Sigmoid colon (tissue), 6 donors: ENCODE measurements at regions not wholly inside any gene's neighbourhood (a gene's known extent, or its start where the extent isn't known, plus 50 kb on each side); places are given as distances from the start of the nearest gene placed in this dataset.
"Not testable (repeated sequence)": the region's sequence is repeated elsewhere in the genome, so short reads cannot be mapped to it uniquely, and the experiment has no call there.

ENCODE experiments used
- DNase-seq: peaks from one replicate; pipeline ENCODE4 v3.0.0-alpha.2; 2019
- H3K27ac ChIP-seq, 4 donors: fragments of 200-600 bp; sonication (generic); one replicate each; pipeline ENCODE4 v1.5.1; 2016 to 2019; ENCODE audit warnings: mild to moderate bottlenecking in 1 of 4
- H3K27me3 ChIP-seq, 3 donors: fragments of 200-600 bp; sonication (generic); one replicate each; pipeline ENCODE4 v1.5.1; 2019; ENCODE audit warnings: mild to moderate bottlenecking in 1 of 3
- H3K36me3 ChIP-seq, 4 donors: fragments of 200-600 bp; sonication (generic); one replicate each; pipeline ENCODE4 v1.5.1; 2016 to 2019
- H3K4me1 ChIP-seq, 4 donors: fragments of 200-600 bp; sonication (generic); one replicate each; pipeline ENCODE4 v1.5.1; 2017 to 2019
- H3K4me3 ChIP-seq, 4 donors: fragments of 200-600 bp; sonication (generic); one replicate each; pipeline ENCODE4 v1.5.1; 2017 to 2019; ENCODE audit warnings: mild to moderate bottlenecking in 2 of 4, moderate library complexity in 1 of 4
- H3K9me3 ChIP-seq, 4 donors: fragments of 200-600 bp in 3 of 4; sonication (generic) in 3 of 4; one replicate each; pipeline versions ENCODE4 v1.5.1 to v1.6.1; 2013 to 2019
- EP300 ChIP-seq, 4 donors: sonication (generic); formaldehyde crosslinking; IDR thresholded peaks; one replicate each; pipeline ENCODE4 v1.6.1; 2017; ENCODE audit warnings: antibody characterized with exemption in 4 of 4
- POLR2A ChIP-seq, 2 donors: fragments of 450-650 bp; IDR thresholded peaks; one replicate each; pipeline ENCODE4 v1.6.1; 2016; ENCODE audit warnings: antibody characterized with exemption in 2 of 2, mild to moderate bottlenecking in 2 of 2, moderate library complexity in 2 of 2
- POLR2AphosphoS5 ChIP-seq, 4 donors: sonication (generic); formaldehyde crosslinking; IDR thresholded peaks; one replicate each; pipeline ENCODE4 v1.6.1; 2017; ENCODE audit warnings: antibody characterized with exemption in 4 of 4
- WGBS, 2 donors: extraction: QIAGEN DNeasy Blood & Tissue Kit; methylation state at CpG; one replicate each; pipeline ENCODE4 v1.1.7; 2013; 5-methylcytosine and 5-hydroxymethylcytosine counted together
- intact Hi-C: fragments of 100-400 bp; cut with DNase I; formaldehyde crosslinking; loops from one replicate; pipeline ENCODE4 v1.15.1; 2023
- TF ChIP-seq, protein P1 (sequence below), 4 experiments: fragments of 450-650 bp in 3 of 4; fragments of 200-600 bp in 1 of 4; IDR thresholded peaks; one replicate each; pipeline ENCODE4 v1.5.1; 2016 to 2019; ENCODE audit warnings: antibody characterized with exemption in 4 of 4, mild to moderate bottlenecking in 3 of 4, moderate library complexity in 2 of 4
- donor health status: healthy with polysubstance abuse.
- donor health status: healthy.

DNA sequence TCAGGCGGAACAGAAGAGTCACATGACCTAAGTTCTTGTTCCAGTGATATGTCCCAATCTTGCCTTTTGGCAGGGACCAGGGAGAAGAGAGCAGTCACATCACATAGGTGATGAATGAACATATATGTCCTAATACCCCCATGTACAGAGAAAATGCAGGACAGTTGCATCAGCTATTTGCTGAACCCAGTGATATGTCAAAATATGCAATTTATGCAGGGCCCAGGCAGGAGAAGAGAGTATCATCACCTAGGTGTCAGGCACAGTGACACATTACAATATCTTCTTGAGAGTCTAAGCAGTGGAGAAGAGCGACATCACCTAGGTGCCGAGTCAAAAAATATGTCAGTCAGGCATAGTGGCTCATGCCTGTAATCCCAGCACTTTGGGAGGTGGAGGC is 139.9 kb downstream of the ZNF675 start:
- H3K27me3 ChIP-seq = no peaks in the 10 kb centered on the region
- WGBS, 2 donors = 91 to 93% methylated on average over 3 of the region's 3 CpGs
- intact Hi-C loops = no loop called here
- no peaks in the 10 kb centered on the region for H3K9me3 ChIP-seq
- H3K4me3 ChIP-seq = no peak overlapping the region
- no peaks in the 10 kb centered on the region for H3K36me3 ChIP-seq
- no peak for DNase-seq
- no peaks in the 10 kb centered on the region for H3K4me1 ChIP-seq
- no peak overlapping the region for H3K27ac ChIP-seq
- no peak for TF ChIP-seq EP300 (IDR thresholded peaks at IDR 0.05)
- TF ChIP-seq, protein P1, sequence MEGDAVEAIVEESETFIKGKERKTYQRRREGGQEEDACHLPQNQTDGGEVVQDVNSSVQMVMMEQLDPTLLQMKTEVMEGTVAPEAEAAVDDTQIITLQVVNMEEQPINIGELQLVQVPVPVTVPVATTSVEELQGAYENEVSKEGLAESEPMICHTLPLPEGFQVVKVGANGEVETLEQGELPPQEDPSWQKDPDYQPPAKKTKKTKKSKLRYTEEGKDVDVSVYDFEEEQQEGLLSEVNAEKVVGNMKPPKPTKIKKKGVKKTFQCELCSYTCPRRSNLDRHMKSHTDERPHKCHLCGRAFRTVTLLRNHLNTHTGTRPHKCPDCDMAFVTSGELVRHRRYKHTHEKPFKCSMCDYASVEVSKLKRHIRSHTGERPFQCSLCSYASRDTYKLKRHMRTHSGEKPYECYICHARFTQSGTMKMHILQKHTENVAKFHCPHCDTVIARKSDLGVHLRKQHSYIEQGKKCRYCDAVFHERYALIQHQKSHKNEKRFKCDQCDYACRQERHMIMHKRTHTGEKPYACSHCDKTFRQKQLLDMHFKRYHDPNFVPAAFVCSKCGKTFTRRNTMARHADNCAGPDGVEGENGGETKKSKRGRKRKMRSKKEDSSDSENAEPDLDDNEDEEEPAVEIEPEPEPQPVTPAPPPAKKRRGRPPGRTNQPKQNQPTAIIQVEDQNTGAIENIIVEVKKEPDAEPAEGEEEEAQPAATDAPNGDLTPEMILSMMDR (IDR thresholded peaks at IDR 0.05) = no peak
- no peak for TF ChIP-seq POLR2AphosphoS5 (IDR thresholded peaks at IDR 0.05)
- no peak for TF ChIP-seq POLR2A (IDR thresholded peaks at IDR 0.05)

DNA sequence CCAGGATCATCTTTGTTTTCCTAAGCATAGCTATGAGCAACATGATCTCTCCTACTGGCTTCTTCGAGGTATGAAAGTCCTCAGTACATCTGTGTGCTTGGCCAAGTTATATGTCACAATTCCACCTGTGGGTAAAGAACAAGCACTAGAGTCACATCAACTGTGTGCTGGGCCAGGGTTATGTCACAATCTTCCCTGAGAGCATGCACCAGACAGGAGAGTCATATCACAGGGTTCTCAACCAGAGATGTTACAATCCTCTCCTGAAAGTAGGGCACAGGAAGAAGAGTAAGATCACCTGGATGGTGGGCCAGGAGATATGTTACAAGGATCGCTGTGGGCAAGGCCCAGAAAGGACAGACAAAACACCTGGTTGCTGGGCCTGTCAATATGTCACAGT is 143.7 kb downstream of the ZNF675 start:
- H3K36me3 ChIP-seq = no peaks in the 10 kb centered on the region
- no peak for TF ChIP-seq POLR2AphosphoS5 (IDR thresholded peaks at IDR 0.05)
- TF ChIP-seq, protein P1 (IDR thresholded peaks at IDR 0.05) = no peak
- TF ChIP-seq EP300 (IDR thresholded peaks at IDR 0.05) = no peak
- no peak for TF ChIP-seq POLR2A (IDR thresholded peaks at IDR 0.05)
- H3K27ac ChIP-seq = no peak overlapping the region
- no peak overlapping the region for H3K4me3 ChIP-seq
- H3K27me3 ChIP-seq = no peaks in the 10 kb centered on the region
- intact Hi-C loops = no loop called here
- H3K4me1 ChIP-seq = no peaks in the 10 kb centered on the region
- DNase-seq = no peak
- H3K9me3 ChIP-seq = no peaks in the 10 kb centered on the region
- 84 to 87% methylated on average over 2 of the region's 2 CpGs for WGBS, 2 donors

DNA sequence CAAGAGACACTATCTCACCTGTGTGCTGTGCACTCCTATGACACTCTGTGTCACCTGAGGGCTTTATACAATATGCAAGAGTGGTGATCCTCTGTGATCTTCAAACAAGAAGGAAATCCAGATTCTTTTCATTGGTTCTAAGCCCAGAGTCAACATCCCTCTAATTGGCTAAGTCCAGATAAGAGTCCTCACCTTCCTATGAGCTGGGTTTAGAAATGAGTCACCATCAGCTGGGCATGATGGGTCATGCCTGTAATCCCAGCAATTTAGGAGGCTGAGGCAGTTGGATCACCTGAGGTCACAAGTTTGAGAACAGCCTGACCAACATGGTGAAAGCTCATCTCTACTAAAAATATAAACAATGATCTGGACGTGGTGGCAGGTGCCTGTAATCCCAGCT is 144.4 kb downstream of the ZNF675 start:
- Histone ChIP-seq H3K27me3 (no peaks in the 10 kb centered on the region), H3K4me1 (no peaks in the 10 kb centered on the region), H3K36me3 (no peaks in the 10 kb centered on the region), H3K9me3 (no peaks in the 10 kb centered on the region), H3K27ac (no peak overlapping the region), H3K4me3 (no peak overlapping the region)
- intact Hi-C loops = no loop called here
- WGBS, 2 donors = 40 to 61% methylated on average over 1 of the region's 1 CpG
- no peak for DNase-seq
- TF ChIP-seq POLR2A (IDR thresholded peaks at IDR 0.05) (no peak), EP300 (IDR thresholded peaks at IDR 0.05) (no peak)

DNA sequence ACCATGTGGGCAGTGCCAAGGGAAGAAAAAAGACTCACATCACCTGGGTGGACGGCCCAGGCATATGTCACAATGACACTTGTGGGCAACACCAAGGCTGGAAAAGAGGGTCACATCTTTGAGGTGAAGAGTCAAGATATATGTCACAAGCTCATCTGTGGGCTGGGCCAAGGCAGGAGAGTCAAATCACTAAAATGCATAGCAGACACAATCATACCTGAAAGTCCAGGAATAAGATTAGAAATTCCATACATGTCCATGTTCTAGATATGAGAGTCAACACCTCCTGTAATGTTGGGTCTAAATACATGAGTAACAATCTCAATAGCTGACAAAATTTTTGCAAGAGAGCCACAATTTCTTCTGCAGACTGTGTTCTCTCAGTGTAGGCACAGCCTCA is 145.0 kb downstream of the ZNF675 start:
- no peaks in the 10 kb centered on the region for H3K4me1 ChIP-seq
- H3K27me3 ChIP-seq = no peaks in the 10 kb centered on the region
- no peak overlapping the region for H3K27ac ChIP-seq
- TF ChIP-seq, protein P1 (IDR thresholded peaks at IDR 0.05) = no peak
- no peak for TF ChIP-seq EP300 (IDR thresholded peaks at IDR 0.05)
- no peak for TF ChIP-seq POLR2A (IDR thresholded peaks at IDR 0.05)
- no peak for TF ChIP-seq POLR2AphosphoS5 (IDR thresholded peaks at IDR 0.05)
- H3K36me3 ChIP-seq = no peaks in the 10 kb centered on the region
- intact Hi-C loops = no loop called here
- no peak for DNase-seq
- no peaks in the 10 kb centered on the region for H3K9me3 ChIP-seq
- no peak overlapping the region for H3K4me3 ChIP-seq
- 88 to 98% methylated on average over 1 of the region's 1 CpG for WGBS, 2 donors

DNA sequence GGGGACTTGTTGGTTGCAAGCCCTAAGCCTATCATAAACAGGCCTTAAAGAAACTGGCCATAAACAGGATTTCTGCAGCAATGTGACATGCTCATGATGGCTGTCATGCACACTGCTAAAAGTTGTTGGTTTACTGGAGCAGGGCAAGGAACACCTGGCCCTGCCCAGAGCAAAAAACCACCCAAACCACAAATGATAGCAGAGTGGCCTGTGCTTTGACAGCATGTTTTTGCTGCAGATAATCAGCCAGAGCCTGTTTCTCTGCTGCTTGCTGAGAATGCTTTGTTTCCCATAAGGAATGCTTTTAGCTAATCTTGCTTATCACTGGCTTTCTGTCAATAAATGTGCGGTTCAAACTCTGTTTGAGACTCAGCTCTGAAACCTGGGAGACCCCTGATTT is 144.9 kb upstream of the ZNF91 start:
- DNase-seq, H3K27ac ChIP-seq, H3K4me3 ChIP-seq, intact Hi-C loops, H3K9me3 ChIP-seq, H3K36me3 ChIP-seq, H3K4me1 ChIP-seq, H3K27me3 ChIP-seq: not testable (repeated sequence)
- WGBS, 2 donors = 45 to 54% methylated on average over 1 of the region's 1 CpG

DNA sequence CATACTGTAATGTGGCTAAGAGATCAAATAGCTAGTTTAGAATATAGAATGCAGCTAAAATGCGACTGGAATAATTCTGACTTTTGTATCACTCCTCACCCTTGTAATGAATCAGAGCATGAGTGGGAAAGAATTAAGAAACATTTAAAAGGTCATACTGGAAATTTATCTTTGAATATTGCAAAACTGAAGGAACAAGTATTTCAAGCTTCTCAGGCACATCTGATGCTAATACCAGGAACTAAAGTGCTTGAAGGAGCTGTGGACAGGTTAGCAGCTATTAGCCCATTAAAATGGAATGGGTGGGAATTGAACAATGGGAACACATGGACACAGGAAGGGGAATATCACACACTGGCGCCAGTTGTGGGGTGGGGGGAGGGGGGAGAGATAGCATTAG is 144.2 kb upstream of the ZNF91 start:
- H3K4me3 ChIP-seq = no peak overlapping the region
- intact Hi-C loops = no loop called here
- H3K27ac ChIP-seq = no peak overlapping the region
- H3K4me1 ChIP-seq = no peaks in the 10 kb centered on the region
- no peaks in the 10 kb centered on the region for H3K36me3 ChIP-seq
- TF ChIP-seq POLR2A (IDR thresholded peaks at IDR 0.05) (no peak), EP300 (IDR thresholded peaks at IDR 0.05) (no peak)
- TF ChIP-seq, protein P1 (IDR thresholded peaks at IDR 0.05) = no peak
- no peak for DNase-seq
- 67 to 79% methylated on average over 2 of the region's 2 CpGs for WGBS, 2 donors
- no peaks in the 10 kb centered on the region for H3K27me3 ChIP-seq
- H3K9me3 ChIP-seq = peaks cover 0 to 1% (median 0%) of the 10 kb centered on the region in 4 donors

DNA sequence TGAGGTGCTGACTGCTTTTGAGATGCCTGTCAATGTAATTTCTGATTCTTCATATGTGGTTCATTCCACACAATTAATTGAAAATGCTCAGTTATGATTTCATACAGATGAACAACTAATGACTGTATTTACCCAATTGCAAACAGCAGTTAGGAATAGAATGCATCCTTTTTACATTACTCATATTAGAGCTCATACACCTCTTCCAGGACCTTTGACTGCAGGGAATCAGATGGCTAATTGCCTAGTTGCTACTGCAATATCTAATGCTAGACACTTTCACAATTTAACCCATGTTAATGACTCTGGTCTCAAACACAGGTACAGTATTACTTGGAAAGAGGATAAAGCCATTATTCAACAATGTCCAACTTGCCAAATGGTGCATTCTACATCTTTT is 141.9 kb upstream of the ZNF91 start:
- intact Hi-C loops, H3K27ac ChIP-seq, H3K4me3 ChIP-seq, DNase-seq, H3K9me3 ChIP-seq, H3K27me3 ChIP-seq, H3K4me1 ChIP-seq, H3K36me3 ChIP-seq: not testable (repeated sequence)

DNA sequence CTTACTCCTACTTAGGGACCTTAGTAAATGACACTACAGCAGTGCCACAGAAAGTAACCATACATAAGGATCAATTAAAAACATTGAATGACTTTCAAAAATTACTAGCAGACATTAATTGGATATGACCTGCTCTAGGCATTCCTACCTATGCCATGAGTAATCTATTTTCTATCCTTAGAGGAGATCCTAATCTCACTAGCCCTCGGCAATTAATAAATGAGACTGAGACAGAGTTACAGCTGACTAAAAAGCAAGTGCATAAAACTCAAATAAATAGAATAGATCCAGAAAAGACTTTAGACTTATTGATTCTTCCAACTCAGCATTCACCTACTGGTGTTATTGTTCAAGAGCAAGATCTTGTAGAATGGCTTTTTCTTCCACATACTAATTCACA is 141.1 kb upstream of the ZNF91 start:
- H3K36me3 ChIP-seq, DNase-seq, intact Hi-C loops, H3K9me3 ChIP-seq, H3K27ac ChIP-seq, H3K27me3 ChIP-seq, H3K4me3 ChIP-seq, H3K4me1 ChIP-seq: not testable (repeated sequence)
- 93 to 96% methylated on average over 1 of the region's 1 CpG for WGBS, 2 donors

DNA sequence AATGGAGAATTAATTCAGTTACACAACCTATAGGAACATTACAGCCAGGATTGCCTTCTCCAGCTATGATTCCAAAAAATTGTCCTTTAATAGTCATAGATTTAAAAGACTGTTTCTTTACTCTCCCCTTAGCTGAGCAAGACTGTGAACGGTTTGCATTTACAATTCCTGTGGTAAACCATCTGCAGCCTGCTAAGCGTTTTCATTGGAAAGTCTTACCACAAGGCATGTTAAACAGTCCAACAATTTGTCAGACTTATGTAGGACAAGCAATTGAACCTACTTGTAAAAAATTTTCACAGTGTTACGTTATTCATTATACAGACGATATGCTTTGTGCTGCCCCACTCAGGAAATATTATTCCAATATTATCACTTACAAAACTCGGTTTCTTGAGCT is 140.6 kb upstream of the ZNF91 start:
- H3K36me3 ChIP-seq, intact Hi-C loops, H3K4me3 ChIP-seq, H3K4me1 ChIP-seq, H3K27ac ChIP-seq, H3K9me3 ChIP-seq, H3K27me3 ChIP-seq, DNase-seq: not testable (repeated sequence)
- 85 to 88% methylated on average over 5 of the region's 5 CpGs for WGBS, 2 donors
